ENCODE measurements at regions not wholly inside any gene's neighbourhood (a gene's known extent, or its start where the extent isn't known, plus 50 kb on each side); places are given as distances from the start of the nearest gene placed in this dataset.

DNA sequence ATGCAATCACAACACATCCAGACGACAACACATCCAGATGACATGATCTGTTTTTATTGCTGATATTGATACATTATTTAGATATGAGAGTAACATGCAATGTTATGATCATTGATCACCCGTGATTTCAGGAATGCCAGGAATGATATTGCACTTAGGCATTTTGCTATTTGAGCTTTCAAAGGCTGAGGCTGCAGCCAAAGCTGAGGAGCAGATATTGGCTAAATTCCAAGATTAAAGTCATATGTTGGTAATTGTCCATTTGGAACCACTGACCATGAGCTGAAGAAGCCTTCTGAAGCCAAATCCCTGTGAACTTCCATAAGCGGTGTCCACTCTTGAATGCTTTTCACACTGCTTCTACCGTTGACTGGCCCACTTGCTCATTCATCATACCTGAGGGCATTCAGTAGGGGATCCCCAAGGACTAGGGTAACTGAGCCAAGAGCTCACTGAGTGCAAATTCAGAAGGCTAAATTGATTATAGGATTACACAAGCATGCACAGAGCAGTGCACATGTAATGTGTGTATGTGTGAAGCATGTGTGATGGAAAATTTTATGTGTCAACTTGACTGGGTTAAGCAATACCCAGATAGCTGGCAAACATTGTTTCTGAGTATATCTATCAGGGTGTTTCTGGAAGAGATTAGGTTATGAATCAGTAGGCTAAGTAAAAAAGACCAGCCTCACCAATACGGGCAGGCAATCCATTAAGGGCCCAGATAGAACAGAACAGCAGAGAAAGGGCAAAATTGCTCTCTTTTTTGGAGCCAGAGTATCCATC is 92.1 kb upstream of the PLAAT1 start:
- TF ChIP-seq EZH2 (IDR thresholded peaks at IDR 0.05; ENCODE audit: insufficient read depth, poor library complexity, severe bottlenecking) = no peak
- no peak for TF ChIP-seq EZH2phosphoT487 (IDR thresholded peaks at IDR 0.05; ENCODE audit: insufficient read depth, low read depth)
